ENCODE measurements at regions not wholly inside any gene's neighbourhood (a gene's known extent, or its start where the extent isn't known, plus 50 kb on each side); places are given as distances from the start of the nearest gene placed in this dataset.

GRCh38 chr18:68362907-68363306 lies 352.0 kb downstream of the TMX3 start:
- TF ChIP-seq CTCF (IDR thresholded peaks at IDR 0.05) = no peak
- TF ChIP-seq POLR2A (IDR thresholded peaks at IDR 0.05) = no peak
- TF ChIP-seq EP300 (IDR thresholded peaks at IDR 0.05; ENCODE audit: low read depth) = no peak
- no peak for TF ChIP-seq POLR2AphosphoS5 (IDR thresholded peaks at IDR 0.05)
